A673 (cell line): ENCODE measurements at regions not wholly inside any gene's neighbourhood (a gene's known extent, or its start where the extent isn't known, plus 50 kb on each side); places are given as distances from the start of the nearest gene placed in this dataset.

Experiments used
- BruUV-seq: library from RNA; stranded (reverse); fragments of 400-500 nt; replicated peaks from 2 replicates; lab custom pipeline; 2021; lab: Mats Ljungman, UMichigan
- CTCF ChIA-PET: fragments of 300-600 bp; sonication (Branson Sonifier 250); formaldehyde crosslinking; loops from one replicate; lab custom pipeline; 2022; ENCODE audit warnings: antibody characterized with exemption; lab: Charles Lee
- POLR2A ChIA-PET: fragments of 300-600 bp; sonication (Branson Sonifier 250); formaldehyde crosslinking; loops from one replicate; lab custom pipeline; 2022; ENCODE audit warnings: antibody characterized with exemption; ENCODE audit not compliant: low non-redundant PET; lab: Charles Lee
- DNase-seq: peaks from one replicate; pipeline ENCODE4 v3.0.0-alpha.2; 2015; ENCODE audit warnings: low spot score
- H3K27ac ChIP-seq: fragments of 200-600 bp; sonication (generic); 2 replicates; pipeline ENCODE4 v1.5.1; 2016; ENCODE audit warnings: mixed run types, low read depth, mild to moderate bottlenecking, mixed read lengths, antibody characterized with exemption, low read length; ENCODE audit not compliant: poor library complexity, severe bottlenecking
- H3K27me3 ChIP-seq: fragments of 200-600 bp; sonication (generic); replicated peaks from 2 replicates; pipeline ENCODE4 v1.6.1; 2017; ENCODE audit warnings: mixed run types, low read depth, mild to moderate bottlenecking, mixed read lengths, antibody characterized with exemption, low read length; ENCODE audit not compliant: insufficient read depth, poor library complexity
- H3K36me3 ChIP-seq: fragments of 200-600 bp; sonication (generic); 2 replicates; pipeline ENCODE4 v1.6.1; 2016; ENCODE audit warnings: mixed run types, mild to moderate bottlenecking, mixed read lengths, antibody characterized with exemption, low read length; ENCODE audit not compliant: insufficient read depth, poor library complexity, severe bottlenecking
- H3K4me1 ChIP-seq: fragments of 200-600 bp; sonication (generic); 2 replicates; pipeline ENCODE4 v1.6.1; 2017; ENCODE audit warnings: mixed run types, mild to moderate bottlenecking, mixed read lengths, antibody characterized with exemption, low read length; ENCODE audit not compliant: insufficient read depth, poor library complexity, severe bottlenecking
- H3K4me3 ChIP-seq: fragments of 200-600 bp; sonication (generic); 2 replicates; pipeline ENCODE4 v1.5.1; 2016; ENCODE audit warnings: low read depth, mixed run types, mild to moderate bottlenecking, mixed read lengths, low read length; ENCODE audit not compliant: poor library complexity, severe bottlenecking
- H3K9me3 ChIP-seq: fragments of 200-600 bp; sonication (generic); 2 replicates; pipeline ENCODE4 v1.6.1; 2016; ENCODE audit warnings: mixed run types, low read depth, mild to moderate bottlenecking, mixed read lengths, antibody characterized with exemption, low read length; ENCODE audit not compliant: poor library complexity, severe bottlenecking
- EZH2 ChIP-seq: fragments of 200-600 bp; sonication (generic); IDR thresholded peaks from 2 replicates; pipeline ENCODE4 v1.6.1; 2017; ENCODE audit warnings: borderline replicate concordance, low read depth, mild to moderate bottlenecking, mixed read lengths, antibody characterized with exemption, low read length; ENCODE audit not compliant: poor library complexity, severe bottlenecking
- intact Hi-C: fragments of 100-400 bp; cut with micrococcal nuclease; formaldehyde crosslinking; loops from one replicate; pipeline ENCODE4 v1.10.0; 2022; ENCODE audit not compliant: unreplicated experiment
- TF ChIP-seq, protein P1 (sequence below): fragments of 300-800, 200-600 bp; sonication (generic); conservative IDR thresholded peaks from 2 replicates; pipeline ENCODE4 v1.5.1; 2017; ENCODE audit warnings: low read depth, mild to moderate bottlenecking, antibody characterized with exemption, low read length, moderate library complexity, mixed read lengths

DNA sequence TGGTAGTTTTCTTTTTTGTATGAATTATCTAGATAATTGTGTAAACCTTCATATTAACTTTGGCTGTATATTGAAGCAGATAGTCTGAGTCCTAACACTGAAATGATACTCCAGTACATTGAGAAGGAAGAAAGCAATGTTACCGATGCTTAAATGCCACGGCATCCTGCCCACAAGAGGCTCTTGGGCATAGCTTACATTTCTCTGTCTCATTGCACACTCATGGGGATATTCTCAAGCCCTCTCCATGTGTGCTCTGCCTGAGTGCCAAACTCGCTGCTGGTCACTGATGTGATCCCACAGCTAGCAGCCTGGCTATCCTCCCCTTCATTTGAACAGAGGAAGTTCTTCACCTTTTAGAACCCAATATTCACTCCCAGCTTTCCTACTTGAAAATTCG is 179.4 kb downstream of the TGFB2 start:
- H3K36me3 ChIP-seq = no peaks in the 10 kb centered on the region
- BruUV-seq = no TSS peak
- no peaks in the 10 kb centered on the region for H3K9me3 ChIP-seq
- H3K27ac ChIP-seq = no peak overlapping the region
- ChIA-PET CTCF (no interaction called here), POLR2A (interaction anchor here (0.7 kb wide), 1 partner anchor 154 kb away, joined by 3 read pairs; no protein-coding TSS in a partner anchor)
- no peak for DNase-seq
- H3K4me3 ChIP-seq = no peak overlapping the region
- no peaks in the 10 kb centered on the region for H3K27me3 ChIP-seq
- intact Hi-C loops = loop anchor here (5.0 kb wide), 1 partner anchor 177 kb away; the partner anchor contains the start of gene TGFB2
- TF ChIP-seq, protein P1, sequence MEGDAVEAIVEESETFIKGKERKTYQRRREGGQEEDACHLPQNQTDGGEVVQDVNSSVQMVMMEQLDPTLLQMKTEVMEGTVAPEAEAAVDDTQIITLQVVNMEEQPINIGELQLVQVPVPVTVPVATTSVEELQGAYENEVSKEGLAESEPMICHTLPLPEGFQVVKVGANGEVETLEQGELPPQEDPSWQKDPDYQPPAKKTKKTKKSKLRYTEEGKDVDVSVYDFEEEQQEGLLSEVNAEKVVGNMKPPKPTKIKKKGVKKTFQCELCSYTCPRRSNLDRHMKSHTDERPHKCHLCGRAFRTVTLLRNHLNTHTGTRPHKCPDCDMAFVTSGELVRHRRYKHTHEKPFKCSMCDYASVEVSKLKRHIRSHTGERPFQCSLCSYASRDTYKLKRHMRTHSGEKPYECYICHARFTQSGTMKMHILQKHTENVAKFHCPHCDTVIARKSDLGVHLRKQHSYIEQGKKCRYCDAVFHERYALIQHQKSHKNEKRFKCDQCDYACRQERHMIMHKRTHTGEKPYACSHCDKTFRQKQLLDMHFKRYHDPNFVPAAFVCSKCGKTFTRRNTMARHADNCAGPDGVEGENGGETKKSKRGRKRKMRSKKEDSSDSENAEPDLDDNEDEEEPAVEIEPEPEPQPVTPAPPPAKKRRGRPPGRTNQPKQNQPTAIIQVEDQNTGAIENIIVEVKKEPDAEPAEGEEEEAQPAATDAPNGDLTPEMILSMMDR = no peak
- no peak for TF ChIP-seq EZH2
- peaks cover 17% of the 10 kb centered on the region for H3K4me1 ChIP-seq

GRCh38 chr1:218525031-218525430 is 179.9 kb downstream of the TGFB2 start:
- TF ChIP-seq EZH2 = no peak
- TF ChIP-seq, protein P1 = no peak
- no peaks in the 10 kb centered on the region for H3K36me3 ChIP-seq
- POLR2A ChIA-PET = interaction anchor here (0.7 kb wide), 1 partner anchor 154 kb away, joined by 3 read pairs; no protein-coding TSS in a partner anchor
- CTCF ChIA-PET = no interaction called here
- H3K27me3 ChIP-seq = no peaks in the 10 kb centered on the region
- no TSS peak for BruUV-seq
- no peak overlapping the region for H3K4me3 ChIP-seq
- DNase-seq = peak; percentile 56
- H3K4me1 ChIP-seq = peaks cover 17% of the 10 kb centered on the region
- H3K27ac ChIP-seq = no peak overlapping the region
- intact Hi-C loops = no loop called here
- H3K9me3 ChIP-seq = no peaks in the 10 kb centered on the region

DNA sequence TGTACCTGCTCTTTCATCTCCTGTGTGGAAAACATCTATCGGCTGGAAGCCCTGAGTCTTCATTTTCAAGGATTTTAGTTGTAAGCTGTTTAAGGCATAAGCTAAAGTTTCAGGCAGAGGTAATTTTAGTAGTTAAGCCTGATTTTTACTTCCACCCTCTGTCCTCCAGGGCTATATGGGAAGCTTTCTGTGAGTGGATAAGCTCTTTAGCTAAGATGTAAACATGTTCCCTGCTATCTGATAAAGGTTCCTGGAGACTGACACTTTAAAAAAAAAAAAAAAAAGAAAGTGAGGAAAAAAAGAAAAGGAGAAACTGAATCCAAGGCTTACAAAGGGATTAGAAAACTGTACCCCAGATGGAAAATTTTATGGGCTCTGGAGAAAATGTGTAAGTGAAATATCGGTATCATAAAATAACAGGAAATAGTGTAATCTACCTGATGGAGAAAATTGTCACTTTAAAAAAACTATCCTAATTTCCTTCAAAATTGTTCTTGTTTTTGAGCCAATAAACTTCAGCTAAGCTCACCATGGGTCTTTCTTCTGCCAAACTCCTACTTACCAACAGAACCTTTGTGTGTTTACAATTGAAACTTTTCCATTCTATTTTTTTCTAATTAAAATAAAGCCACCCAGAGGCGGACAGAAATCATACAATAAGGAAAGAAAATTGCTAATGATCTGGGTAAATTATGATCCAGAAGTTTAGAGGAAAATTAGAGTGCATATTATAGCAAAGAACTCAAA is 180.5 kb downstream of the TGFB2 start:
- Histone ChIP-seq H3K36me3 (no peaks in the 10 kb centered on the region), H3K9me3 (no peaks in the 10 kb centered on the region), H3K27me3 (no peaks in the 10 kb centered on the region), H3K27ac (no peak overlapping the region), H3K4me3 (no peak overlapping the region), H3K4me1 (peaks cover 17% of the 10 kb centered on the region)
- no peak for DNase-seq
- BruUV-seq = no TSS peak
- ChIA-PET POLR2A (interaction anchor here (0.7 kb wide), 1 partner anchor 811 kb away, joined by 7 read pairs; no protein-coding TSS in a partner anchor), CTCF (no interaction called here)
- TF ChIP-seq, protein P1 = no peak
- intact Hi-C loops = no loop called here
